Activated CD8-positive, alpha-beta memory T cell treated with anti-CD3 and anti-CD28 coated beads, Interleukin-2, amount 10 ng/mL, durations not matched to agents 7 days and 5 days (primary cell): ENCODE measurements at regions not wholly inside any gene's neighbourhood (a gene's known extent, or its start where the extent isn't known, plus 50 kb on each side); places are given as distances from the start of the nearest gene placed in this dataset.

Source experiments
- ATAC-seq: fragments of 150-1000 bp; cut with Tn5 transposase; one replicate; pipeline ENCODE4 v1.10.0; 2021; ENCODE audit warnings: moderate library complexity
- CTCF ChIA-PET: fragments of 350-600 bp; sonication (Branson Sonifier 250); formaldehyde crosslinking; loops from one replicate; lab custom pipeline; 2021; ENCODE audit warnings: antibody characterized with exemption; lab: Charles Lee
- DNase-seq: peaks from one replicate; pipeline ENCODE4 v3.0.0-alpha.2; 2020
- H3K27ac Mint-ChIP-seq: one replicate; pipeline ENCODE4 v1.8.0; 2021; ENCODE audit warnings: mild to moderate bottlenecking, mixed read lengths
- H3K27me3 Mint-ChIP-seq: one replicate; pipeline ENCODE4 v1.8.0; 2021; ENCODE audit warnings: mixed read lengths
- H3K36me3 Mint-ChIP-seq: one replicate; pipeline ENCODE4 v1.8.0; 2021; ENCODE audit warnings: mild to moderate bottlenecking, mixed read lengths
- H3K4me1 Mint-ChIP-seq: one replicate; pipeline ENCODE4 v1.8.0; 2021; ENCODE audit warnings: mixed read lengths
- H3K4me3 Mint-ChIP-seq: one replicate; pipeline ENCODE4 v1.8.0; 2021; ENCODE audit warnings: mild to moderate bottlenecking, moderate library complexity, mixed read lengths
- H3K9me3 Mint-ChIP-seq: one replicate; pipeline ENCODE4 v1.8.0; 2022; ENCODE audit warnings: low read depth, mixed read lengths

DNA sequence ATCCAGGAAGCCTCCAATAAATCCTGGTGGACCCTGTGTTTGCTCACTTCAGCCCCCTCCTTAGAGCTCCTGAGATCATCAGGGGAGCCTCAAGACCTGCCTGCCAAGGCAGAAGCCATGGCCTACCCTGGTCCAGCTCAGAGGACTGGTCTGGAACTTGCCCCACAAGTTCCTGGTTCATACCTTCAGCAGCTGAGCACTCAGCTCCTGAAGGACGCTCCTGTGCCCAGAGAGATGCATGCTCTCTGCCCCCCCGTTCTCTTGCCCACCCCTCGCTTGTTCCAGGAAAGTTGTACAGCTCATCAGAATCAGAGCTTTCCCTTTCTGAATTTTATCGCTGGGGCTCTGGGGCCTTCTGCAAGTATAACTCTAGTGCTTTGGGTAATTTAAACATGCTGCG lies 210.5 kb upstream of the ISX start:
- no peak for DNase-seq
- ATAC-seq = no peak
- CTCF ChIA-PET = no interaction called here
- Mint-ChIP-seq H3K36me3 (no peaks in the 10 kb centered on the region), H3K27ac (no peak overlapping the region), H3K4me1 (no peaks in the 10 kb centered on the region), H3K27me3 (no peaks in the 10 kb centered on the region), H3K9me3 (peaks cover 3% of the 10 kb centered on the region), H3K4me3 (no peak overlapping the region)

- Mint-ChIP-seq H3K4me1 (no peaks in the 10 kb centered on the region), H3K27me3 (no peaks in the 10 kb centered on the region)
- CTCF ChIA-PET = no interaction called here
These were observed 207.9 kb upstream of the ISX start for GRCh38 chr22:34858066-34858465.

GRCh38 chr22:34861787-34862186 lies 204.2 kb upstream of the ISX start:
- H3K4me1 Mint-ChIP-seq = no peaks in the 10 kb centered on the region
- H3K36me3 Mint-ChIP-seq = no peaks in the 10 kb centered on the region
- no peak overlapping the region for H3K4me3 Mint-ChIP-seq
- peaks cover 2% of the 10 kb centered on the region for H3K9me3 Mint-ChIP-seq
- H3K27ac Mint-ChIP-seq = no peak overlapping the region
- DNase-seq (no peak), ATAC-seq (no peak)
- CTCF ChIA-PET = no interaction called here
- H3K27me3 Mint-ChIP-seq = no peaks in the 10 kb centered on the region

More at GRCh38 chr22:34858066-34858465, 207.9 kb upstream of the ISX start:
- no peak for DNase-seq
- Mint-ChIP-seq H3K4me3 (no peak overlapping the region), H3K9me3 (peaks cover 5% of the 10 kb centered on the region), H3K36me3 (no peaks in the 10 kb centered on the region), H3K27ac (no peak overlapping the region)
- no peak for ATAC-seq

GRCh38 chr22:34866081-34866480 lies 199.9 kb upstream of the ISX start:
- H3K27me3 Mint-ChIP-seq = no peaks in the 10 kb centered on the region
- peaks cover 5% of the 10 kb centered on the region for H3K4me1 Mint-ChIP-seq
- no peaks in the 10 kb centered on the region for H3K36me3 Mint-ChIP-seq
- H3K4me3 Mint-ChIP-seq = no peak overlapping the region
- CTCF ChIA-PET = no interaction called here
- H3K9me3 Mint-ChIP-seq = peaks cover 2% of the 10 kb centered on the region
- no peak for DNase-seq
- no peak for ATAC-seq
- no peak overlapping the region for H3K27ac Mint-ChIP-seq

GRCh38 chr22:34866495-34867131 lies 199.3 kb upstream of the ISX start:
- Mint-ChIP-seq H3K36me3 (no peaks in the 10 kb centered on the region), H3K4me1 (peaks cover 7% of the 10 kb centered on the region), H3K4me3 (no peak overlapping the region), H3K27me3 (no peaks in the 10 kb centered on the region), H3K27ac (no peak overlapping the region), H3K9me3 (no peaks in the 10 kb centered on the region)
- ATAC-seq (no peak), DNase-seq (no peak)
- CTCF ChIA-PET = no interaction called here

- Mint-ChIP-seq H3K4me1 (no peaks in the 10 kb centered on the region), H3K9me3 (peaks cover 3% of the 10 kb centered on the region), H3K36me3 (no peaks in the 10 kb centered on the region), H3K27ac (no peak overlapping the region), H3K27me3 (peaks cover 2% of the 10 kb centered on the region), H3K4me3 (no peak overlapping the region)
- CTCF ChIA-PET = no interaction called here
- ATAC-seq = no peak
- no peak for DNase-seq
These were observed 188.5 kb upstream of the ISX start for GRCh38 chr22:34877506-34877905.

- H3K4me3 Mint-ChIP-seq = no peak overlapping the region
- H3K9me3 Mint-ChIP-seq = peaks cover 3% of the 10 kb centered on the region
- H3K4me1 Mint-ChIP-seq = no peaks in the 10 kb centered on the region
- H3K36me3 Mint-ChIP-seq = no peaks in the 10 kb centered on the region
- CTCF ChIA-PET = no interaction called here
- H3K27ac Mint-ChIP-seq = no peak overlapping the region
- ATAC-seq (no peak), DNase-seq (no peak)
- H3K27me3 Mint-ChIP-seq = peaks cover 2% of the 10 kb centered on the region
These were observed 187.8 kb upstream of the ISX start for GRCh38 chr22:34878171-34878570.

DNA sequence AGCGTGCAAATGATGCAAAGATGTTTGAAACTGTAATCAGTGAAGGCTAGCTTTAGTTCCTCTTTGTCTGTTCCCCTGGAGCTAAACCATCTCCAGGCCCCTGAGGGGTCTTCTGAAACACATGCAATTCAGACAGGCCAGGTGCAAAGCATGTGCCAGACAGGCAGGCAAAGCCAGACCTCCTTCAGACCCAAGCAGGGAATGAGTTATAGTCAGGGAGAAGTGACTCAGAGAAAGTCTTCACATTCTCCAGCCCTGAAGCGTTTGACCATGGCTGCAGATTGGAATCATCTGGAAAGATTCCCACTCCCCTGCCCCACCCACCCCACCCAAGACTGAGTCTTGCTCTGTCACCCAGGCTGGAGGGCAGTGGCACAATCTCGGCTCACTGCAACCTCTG lies 187.0 kb upstream of the ISX start:
- Mint-ChIP-seq H3K9me3 (peaks cover 3% of the 10 kb centered on the region), H3K27me3 (peaks cover 5% of the 10 kb centered on the region)

DNA sequence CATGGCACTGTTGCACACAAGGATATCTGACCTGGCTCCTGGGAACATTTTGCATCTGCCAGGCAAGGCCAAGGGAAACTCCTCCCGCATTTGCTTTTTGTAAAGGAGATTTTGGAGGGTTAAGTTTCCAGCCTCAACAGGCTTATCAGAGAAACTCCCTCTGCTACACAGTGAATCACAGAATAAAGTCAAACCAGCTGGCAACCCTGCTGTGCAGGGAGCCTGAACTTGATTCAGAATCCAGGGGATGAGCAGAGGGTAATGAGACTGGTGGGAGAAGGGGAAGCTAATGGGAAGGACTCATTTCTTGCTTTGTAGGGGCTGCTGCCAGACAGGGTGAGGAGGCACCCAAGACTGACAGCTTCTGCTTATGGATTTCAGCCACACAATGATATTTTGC lies 185.3 kb upstream of the ISX start:
- no peaks in the 10 kb centered on the region for H3K4me1 Mint-ChIP-seq
- peaks cover 3% of the 10 kb centered on the region for H3K9me3 Mint-ChIP-seq
- H3K27me3 Mint-ChIP-seq = peaks cover 5% of the 10 kb centered on the region
- ATAC-seq (no peak), DNase-seq (no peak)
- H3K36me3 Mint-ChIP-seq = no peaks in the 10 kb centered on the region
- no peak overlapping the region for H3K4me3 Mint-ChIP-seq
- CTCF ChIA-PET = no interaction called here
- no peak overlapping the region for H3K27ac Mint-ChIP-seq

More for the DNA sequence above, 187.0 kb upstream of the ISX start:
- no peak for DNase-seq
- ATAC-seq = no peak
- CTCF ChIA-PET = no interaction called here
- Mint-ChIP-seq H3K27ac (no peak overlapping the region), H3K36me3 (no peaks in the 10 kb centered on the region), H3K4me3 (no peak overlapping the region), H3K4me1 (no peaks in the 10 kb centered on the region)

DNA sequence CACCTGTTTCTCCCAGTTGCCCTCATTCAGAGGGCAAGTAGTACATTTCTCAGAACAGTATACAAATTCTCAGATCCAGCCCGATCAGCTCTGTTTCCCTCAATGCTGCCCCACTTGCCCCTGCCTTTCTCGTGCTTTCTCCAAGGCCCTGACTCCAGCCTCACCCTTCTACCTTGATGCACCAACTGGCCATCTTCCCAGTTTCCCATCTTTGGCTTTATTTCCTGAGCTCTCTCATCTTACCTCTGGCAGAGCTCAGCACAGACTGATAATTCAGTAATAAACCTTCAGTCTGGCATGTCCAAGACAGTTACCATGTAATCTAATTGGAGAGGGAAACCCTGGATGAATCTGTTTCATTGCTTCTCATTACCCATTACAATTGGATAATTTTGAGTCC lies 184.5 kb upstream of the ISX start:
- Mint-ChIP-seq H3K9me3 (peaks cover 3% of the 10 kb centered on the region), H3K27me3 (peaks cover 5% of the 10 kb centered on the region), H3K36me3 (no peaks in the 10 kb centered on the region), H3K27ac (no peak overlapping the region), H3K4me1 (no peaks in the 10 kb centered on the region), H3K4me3 (no peak overlapping the region)
- DNase-seq (no peak), ATAC-seq (no peak)
- CTCF ChIA-PET = no interaction called here

- no peak overlapping the region for H3K27ac Mint-ChIP-seq
- H3K9me3 Mint-ChIP-seq = peaks cover 5% of the 10 kb centered on the region
- H3K4me3 Mint-ChIP-seq = no peak overlapping the region
- no peaks in the 10 kb centered on the region for H3K36me3 Mint-ChIP-seq
- H3K27me3 Mint-ChIP-seq = peaks cover 5% of the 10 kb centered on the region
- ATAC-seq (no peak), DNase-seq (no peak)
- H3K4me1 Mint-ChIP-seq = no peaks in the 10 kb centered on the region
- CTCF ChIA-PET = no interaction called here
These were observed 180.1 kb upstream of the ISX start for GRCh38 chr22:34885852-34886251.

GRCh38 chr22:34886391-34886790 lies 179.6 kb upstream of the ISX start:
- CTCF ChIA-PET = no interaction called here
- ATAC-seq (no peak), DNase-seq (no peak)
- no peak overlapping the region for H3K27ac Mint-ChIP-seq
- no peaks in the 10 kb centered on the region for H3K36me3 Mint-ChIP-seq
- H3K9me3 Mint-ChIP-seq = peaks cover 7% of the 10 kb centered on the region
- peaks cover 4% of the 10 kb centered on the region for H3K27me3 Mint-ChIP-seq
- H3K4me1 Mint-ChIP-seq = no peaks in the 10 kb centered on the region
- no peak overlapping the region for H3K4me3 Mint-ChIP-seq

GRCh38 chr22:34886812-34887211 lies 179.1 kb upstream of the ISX start:
- H3K27ac Mint-ChIP-seq = no peak overlapping the region
- H3K36me3 Mint-ChIP-seq = no peaks in the 10 kb centered on the region
- no peaks in the 10 kb centered on the region for H3K4me1 Mint-ChIP-seq
- no peak overlapping the region for H3K4me3 Mint-ChIP-seq
- DNase-seq (no peak), ATAC-seq (no peak)
- CTCF ChIA-PET = no interaction called here
- H3K27me3 Mint-ChIP-seq = peaks cover 3% of the 10 kb centered on the region
- peaks cover 7% of the 10 kb centered on the region for H3K9me3 Mint-ChIP-seq

GRCh38 chr22:34897126-34897525 lies 168.8 kb upstream of the ISX start:
- H3K9me3 Mint-ChIP-seq = no peaks in the 10 kb centered on the region
- no peak for DNase-seq
- H3K4me1 Mint-ChIP-seq = no peaks in the 10 kb centered on the region
- CTCF ChIA-PET = no interaction called here
- no peaks in the 10 kb centered on the region for H3K27me3 Mint-ChIP-seq
- H3K4me3 Mint-ChIP-seq = no peak overlapping the region
- ATAC-seq = no peak
- no peaks in the 10 kb centered on the region for H3K36me3 Mint-ChIP-seq
- no peak overlapping the region for H3K27ac Mint-ChIP-seq

- Mint-ChIP-seq H3K4me1 (no peaks in the 10 kb centered on the region), H3K27me3 (no peaks in the 10 kb centered on the region), H3K4me3 (no peak overlapping the region), H3K27ac (no peak overlapping the region), H3K9me3 (peaks cover under 1% of the 10 kb centered on the region), H3K36me3 (no peaks in the 10 kb centered on the region)
- CTCF ChIA-PET = no interaction called here
- DNase-seq (no peak), ATAC-seq (no peak)
These were observed 163.6 kb upstream of the ISX start for GRCh38 chr22:34902335-34902734.
